ENCODE measurements at regions not wholly inside any gene's neighbourhood (a gene's known extent, or its start where the extent isn't known, plus 50 kb on each side); places are given as distances from the start of the nearest gene placed in this dataset.

- 20 to 25% methylated on average over 2 of the region's 2 CpGs for WGBS, 2 experiments (ENCODE audit: low coverage in 1 of 2, low lambda C conversion rate in 2 of 2, missing lambda C conversion rate in 2 of 2)
- peaks cover 9% of the 10 kb centered on the region; the same call in 1 of the 2 replicates for H3K4me1 ChIP-seq (ENCODE audit: insufficient read depth)
- H3K9me2 ChIP-seq (ENCODE audit: insufficient read depth): no peaks in the 10 kb centered on the region
- no peaks in the 10 kb centered on the region for H3F3A ChIP-seq (ENCODE audit: insufficient read depth)
- in situ Hi-C loops (cut with MboI): no loop called here
- H3K9ac ChIP-seq: no peak overlapping the region
- no peak for DNase-seq
- no peaks in the 10 kb centered on the region for H3K9me3 ChIP-seq (ENCODE audit: low read depth)
- H3K27me3 ChIP-seq (replicated peaks; ENCODE audit: insufficient read depth): no peaks in the 10 kb centered on the region
- no peaks in the 10 kb centered on the region for H4K20me1 ChIP-seq (ENCODE audit: insufficient read depth)
- no peak overlapping the region for H3K4me2 ChIP-seq (ENCODE audit: unreplicated experiment)
- no peak overlapping the region for H3K27ac ChIP-seq
- H3K79me2 ChIP-seq (ENCODE audit: insufficient read depth): no peaks in the 10 kb centered on the region
- no peak overlapping the region for H2AFZ ChIP-seq
- TF ChIP-seq EZH2 (IDR thresholded peaks at IDR 0.05; ENCODE audit: insufficient read depth, poor library complexity, severe bottlenecking): no peak
- TF ChIP-seq EZH2phosphoT487 (IDR thresholded peaks at IDR 0.05; ENCODE audit: insufficient read depth, low read depth): no peak
- H3K36me3 ChIP-seq (ENCODE audit: low read depth): no peaks in the 10 kb centered on the region
- no peak overlapping the region for H3K4me3 ChIP-seq
These were observed 442.9 kb downstream of the QKI start for GRCh38 chr6:163857421-163857820.

DNA sequence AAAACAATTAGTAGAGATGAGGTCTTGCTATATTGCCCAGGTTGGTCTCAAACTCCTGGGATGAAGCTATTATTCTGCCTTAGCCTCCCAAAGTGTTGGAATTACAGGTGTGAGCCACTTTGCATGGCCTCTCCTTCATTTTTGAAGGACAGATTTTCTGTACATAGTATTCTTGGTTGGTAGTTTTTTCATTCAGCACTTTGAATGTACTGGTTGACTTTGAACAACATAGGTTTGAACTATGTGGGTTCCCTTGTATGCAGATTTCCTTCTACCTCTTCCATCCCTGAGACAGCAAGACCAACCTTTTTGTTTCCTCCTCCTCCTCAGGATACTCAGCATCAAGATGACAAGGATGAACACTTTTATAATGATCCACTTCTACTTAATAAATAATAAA, 436.4 kb downstream of the QKI start:
- no peaks in the 10 kb centered on the region for H3K9me3 ChIP-seq (ENCODE audit: low read depth)
- no peaks in the 10 kb centered on the region for H3K27me3 ChIP-seq (replicated peaks; ENCODE audit: insufficient read depth)
- H3K4me1 ChIP-seq (ENCODE audit: insufficient read depth): no peaks in the 10 kb centered on the region
- H3K79me2 ChIP-seq (ENCODE audit: insufficient read depth): no peaks in the 10 kb centered on the region
- no peak overlapping the region for H3K9ac ChIP-seq
- no peak overlapping the region for H2AFZ ChIP-seq
- no peaks in the 10 kb centered on the region for H3K36me3 ChIP-seq (ENCODE audit: low read depth)
- no peak for DNase-seq
- no peak overlapping the region for H3K4me3 ChIP-seq
- H3K4me2 ChIP-seq (ENCODE audit: unreplicated experiment): no peak overlapping the region
- no peaks in the 10 kb centered on the region for H4K20me1 ChIP-seq (ENCODE audit: insufficient read depth)
- in situ Hi-C loops (cut with MboI): no loop called here
- H3K27ac ChIP-seq: no peak overlapping the region
- no peak for TF ChIP-seq EZH2phosphoT487 (IDR thresholded peaks at IDR 0.05; ENCODE audit: insufficient read depth, low read depth)
- TF ChIP-seq EZH2 (IDR thresholded peaks at IDR 0.05; ENCODE audit: insufficient read depth, poor library complexity, severe bottlenecking): no peak
- no peaks in the 10 kb centered on the region for H3F3A ChIP-seq (ENCODE audit: insufficient read depth)
- H3K9me2 ChIP-seq (ENCODE audit: insufficient read depth): no peaks in the 10 kb centered on the region

DNA sequence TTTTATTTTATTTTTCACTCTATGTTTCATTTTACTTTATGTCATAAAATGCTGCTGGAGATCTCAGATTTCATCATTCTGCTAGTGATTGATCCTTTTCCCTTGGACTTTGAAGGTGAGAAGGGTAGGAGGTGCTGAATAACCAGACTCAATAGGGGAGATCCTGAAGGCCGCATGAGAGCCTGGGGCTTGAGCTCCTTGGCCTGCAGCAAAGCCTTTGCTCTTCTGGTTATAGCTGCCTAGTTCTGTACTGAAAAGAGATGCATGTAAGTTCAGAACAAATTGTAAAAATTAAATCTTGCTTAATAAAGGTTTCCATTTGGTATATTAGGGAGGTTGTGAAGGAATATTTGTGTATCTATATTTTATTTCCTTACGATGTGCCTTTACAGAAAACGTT, 430.2 kb downstream of the QKI start:
- Histone ChIP-seq H3K4me1 (ENCODE audit: insufficient read depth) (no peaks in the 10 kb centered on the region), H3K9me3 (ENCODE audit: low read depth) (no peaks in the 10 kb centered on the region), H3K79me2 (ENCODE audit: insufficient read depth) (no peaks in the 10 kb centered on the region), H3F3A (ENCODE audit: insufficient read depth) (no peaks in the 10 kb centered on the region), H2AFZ (no peak overlapping the region), H3K9ac (no peak overlapping the region), H4K20me1 (ENCODE audit: insufficient read depth) (no peaks in the 10 kb centered on the region), H3K36me3 (ENCODE audit: low read depth) (no peaks in the 10 kb centered on the region), H3K27me3 (replicated peaks; ENCODE audit: insufficient read depth) (no peaks in the 10 kb centered on the region), H3K9me2 (ENCODE audit: insufficient read depth) (no peaks in the 10 kb centered on the region), H3K4me2 (ENCODE audit: unreplicated experiment) (no peak overlapping the region), H3K27ac (no peak overlapping the region), H3K4me3 (no peak overlapping the region)
- DNase-seq: no peak
- WGBS, 2 experiments (ENCODE audit: low coverage in 1 of 2, low lambda C conversion rate in 2 of 2, missing lambda C conversion rate in 2 of 2): 35 to 38% methylated on average over 3 of the region's 3 CpGs
- in situ Hi-C loops (cut with MboI): no loop called here
- TF ChIP-seq EZH2 (IDR thresholded peaks at IDR 0.05; ENCODE audit: insufficient read depth, poor library complexity, severe bottlenecking): no peak
- no peak for TF ChIP-seq EZH2phosphoT487 (IDR thresholded peaks at IDR 0.05; ENCODE audit: insufficient read depth, low read depth)

DNA sequence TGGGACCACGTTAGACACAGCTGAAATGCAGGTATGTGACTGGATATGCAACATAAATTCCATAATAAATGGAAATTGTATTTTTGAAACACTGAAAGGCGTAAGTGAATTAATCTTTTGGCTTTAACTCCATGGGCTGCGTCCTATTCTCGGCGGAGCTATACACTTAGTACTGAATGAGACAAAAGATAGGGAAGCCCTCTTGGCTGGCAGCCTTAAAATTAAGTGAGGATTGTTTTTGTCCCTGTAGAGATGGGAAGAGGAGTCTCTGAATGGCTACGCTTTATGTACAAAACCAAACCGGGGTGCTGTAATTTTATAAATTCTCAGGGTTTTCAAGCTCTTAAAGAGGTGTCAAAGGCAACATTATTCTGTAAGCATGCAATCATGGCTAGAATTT, 429.8 kb downstream of the QKI start:
- 58 to 60% methylated on average over 7 of the region's 7 CpGs for WGBS, 2 experiments (ENCODE audit: low coverage in 1 of 2, low lambda C conversion rate in 2 of 2, missing lambda C conversion rate in 2 of 2)
- Histone ChIP-seq H3K27ac (no peak overlapping the region), H2AFZ (no peak overlapping the region), H3K9me3 (ENCODE audit: low read depth) (no peaks in the 10 kb centered on the region), H4K20me1 (ENCODE audit: insufficient read depth) (no peaks in the 10 kb centered on the region), H3K4me1 (ENCODE audit: insufficient read depth) (no peaks in the 10 kb centered on the region), H3K4me3 (no peak overlapping the region), H3K9ac (no peak overlapping the region), H3K27me3 (replicated peaks; ENCODE audit: insufficient read depth) (no peaks in the 10 kb centered on the region), H3K79me2 (ENCODE audit: insufficient read depth) (no peaks in the 10 kb centered on the region), H3F3A (ENCODE audit: insufficient read depth) (no peaks in the 10 kb centered on the region), H3K36me3 (ENCODE audit: low read depth) (no peaks in the 10 kb centered on the region), H3K9me2 (ENCODE audit: insufficient read depth) (no peaks in the 10 kb centered on the region), H3K4me2 (ENCODE audit: unreplicated experiment) (no peak overlapping the region)
- TF ChIP-seq EZH2phosphoT487 (IDR thresholded peaks at IDR 0.05; ENCODE audit: insufficient read depth, low read depth) (no peak), EZH2 (IDR thresholded peaks at IDR 0.05; ENCODE audit: insufficient read depth, poor library complexity, severe bottlenecking) (no peak)
- DNase-seq: no peak
- in situ Hi-C loops (cut with MboI): no loop called here

- WGBS, 2 experiments (ENCODE audit: low coverage in 1 of 2, low lambda C conversion rate in 2 of 2, missing lambda C conversion rate in 2 of 2): 34% methylated on average over 3 of the region's 3 CpGs
- H3F3A ChIP-seq (ENCODE audit: insufficient read depth): no peaks in the 10 kb centered on the region
- no peak overlapping the region for H3K9ac ChIP-seq
- no peaks in the 10 kb centered on the region for H4K20me1 ChIP-seq (ENCODE audit: insufficient read depth)
- in situ Hi-C loops (cut with MboI): no loop called here
- H3K79me2 ChIP-seq (ENCODE audit: insufficient read depth): no peaks in the 10 kb centered on the region
- no peak overlapping the region for H3K27ac ChIP-seq
- H3K9me3 ChIP-seq (ENCODE audit: low read depth): no peaks in the 10 kb centered on the region
- no peaks in the 10 kb centered on the region for H3K27me3 ChIP-seq (replicated peaks; ENCODE audit: insufficient read depth)
- no peak overlapping the region for H3K4me2 ChIP-seq (ENCODE audit: unreplicated experiment)
- H2AFZ ChIP-seq: no peak overlapping the region
- no peak for DNase-seq
- H3K36me3 ChIP-seq (ENCODE audit: low read depth): no peaks in the 10 kb centered on the region
- no peak for TF ChIP-seq EZH2phosphoT487 (IDR thresholded peaks at IDR 0.05; ENCODE audit: insufficient read depth, low read depth)
- TF ChIP-seq EZH2 (IDR thresholded peaks at IDR 0.05; ENCODE audit: insufficient read depth, poor library complexity, severe bottlenecking): no peak
- H3K4me1 ChIP-seq (ENCODE audit: insufficient read depth): no peaks in the 10 kb centered on the region
- H3K9me2 ChIP-seq (ENCODE audit: insufficient read depth): no peaks in the 10 kb centered on the region
- H3K4me3 ChIP-seq: no peak overlapping the region
These were observed 428.7 kb downstream of the QKI start for GRCh38 chr6:163843218-163843617.
